ENCODE measurements at regions not wholly inside any gene's neighbourhood (a gene's known extent, or its start where the extent isn't known, plus 50 kb on each side); places are given as distances from the start of the nearest gene placed in this dataset.

- TF ChIP-seq YY1 (IDR thresholded peaks at IDR 0.05; ENCODE audit: insufficient read depth, insufficient read length), result no peak
- TF ChIP-seq ZNF274 (IDR thresholded peaks at IDR 0.05; ENCODE audit: low read depth, low read length), result no peak
Measured at GRCh38 chr11:123365955-123366354, 64.1 kb upstream of the GRAMD1B start.

All from NT2/D1 (cell line).